DND-41 (cell line): ENCODE measurements at regions not wholly inside any gene's neighbourhood (a gene's known extent, or its start where the extent isn't known, plus 50 kb on each side); places are given as distances from the start of the nearest gene placed in this dataset.

ENCODE experiments used
- CTCF ChIP-seq: IDR thresholded peaks from 2 replicates; pipeline ENCODE4 v1.5.1; 2012; ENCODE audit warnings: borderline replicate concordance, low read length, moderate library complexity, mild to moderate bottlenecking; ENCODE audit not compliant: poor library complexity, severe bottlenecking; ENCODE audit errors: extremely low read depth
- EZH2 ChIP-seq: IDR thresholded peaks from 3 replicates; pipeline ENCODE4 v1.6.1; 2012; ENCODE audit warnings: borderline replicate concordance, low read depth, mild to moderate bottlenecking, moderate library complexity, low read length, inconsistent platforms; ENCODE audit not compliant: severe bottlenecking

GRCh38 chr22:47628477-47629272, 866.2 kb downstream of the TBC1D22A start:
- no peak for TF ChIP-seq CTCF
- TF ChIP-seq EZH2: no peak
